Astrocyte (in vitro differentiated cells and primary cell): ENCODE measurements at regions not wholly inside any gene's neighbourhood (a gene's known extent, or its start where the extent isn't known, plus 50 kb on each side); places are given as distances from the start of the nearest gene placed in this dataset.

Experiments
- DNase-seq: peaks from one replicate; pipeline ENCODE4 v3.0.0-alpha.2; 2010; ENCODE audit warnings: low read depth
- FAIRE-seq: peaks from 2 replicates; lab custom pipeline; 2011; peaks lifted over from hg19 to GRCh38; lab: Jason Lieb, UNC
- H2AFZ ChIP-seq: 2 replicates; pipeline ENCODE4 v1.6.0; 2012; ENCODE audit warnings: low read depth, low read length, inconsistent platforms
- H3K27ac ChIP-seq: 2 replicates; pipeline ENCODE4 v1.5.1; 2011; ENCODE audit warnings: low read depth, low read length, inconsistent platforms
- H3K27me3 ChIP-seq: 2 replicates; pipeline ENCODE4 v1.6.0; 2011; ENCODE audit warnings: low read length, inconsistent platforms; ENCODE audit not compliant: insufficient read depth
- H3K36me3 ChIP-seq: 2 replicates; pipeline ENCODE4 v1.5.1; 2011; ENCODE audit warnings: low read length, inconsistent platforms; ENCODE audit not compliant: insufficient read depth
- H3K4me1 ChIP-seq: 2 replicates; pipeline ENCODE4 v1.5.1; 2011; ENCODE audit warnings: low read length, inconsistent platforms; ENCODE audit not compliant: insufficient read depth
- H3K4me2 ChIP-seq: 2 replicates; pipeline ENCODE4 v1.6.0; 2012; ENCODE audit warnings: low read length, inconsistent platforms
- H3K4me3 ChIP-seq: 2 replicates; pipeline ENCODE4 v1.5.1; 2011; ENCODE audit warnings: low read depth, mild to moderate bottlenecking, low read length, inconsistent platforms; ENCODE audit not compliant: insufficient read depth
- H3K79me2 ChIP-seq: 2 replicates; pipeline ENCODE4 v1.6.0; 2012; ENCODE audit warnings: mild to moderate bottlenecking, low read length, inconsistent platforms; ENCODE audit not compliant: insufficient read depth
- H3K9ac ChIP-seq: 2 replicates; pipeline ENCODE4 v1.6.0; 2012; ENCODE audit warnings: mild to moderate bottlenecking, low read length, inconsistent platforms
- H3K9me3 ChIP-seq: 2 replicates; pipeline ENCODE4 v1.5.1; 2012; ENCODE audit warnings: low read depth, mild to moderate bottlenecking, low read length, inconsistent platforms; ENCODE audit not compliant: insufficient read depth
- H4K20me1 ChIP-seq: 2 replicates; pipeline ENCODE4 v1.6.0; 2012; ENCODE audit warnings: low read length, inconsistent platforms; ENCODE audit not compliant: insufficient read depth
- H3K27ac Mint-ChIP-seq: one replicate; pipeline ENCODE4 v1.8.0; 2021; ENCODE audit warnings: mild to moderate bottlenecking, mixed read lengths; ENCODE audit not compliant: unreplicated experiment
- H3K27me3 Mint-ChIP-seq: one replicate; pipeline ENCODE4 v1.8.0; 2021; ENCODE audit warnings: low read depth, mixed read lengths; ENCODE audit not compliant: unreplicated experiment
- H3K36me3 Mint-ChIP-seq: one replicate; pipeline ENCODE4 v1.8.0; 2021; ENCODE audit warnings: low read depth, mixed read lengths; ENCODE audit not compliant: unreplicated experiment
- H3K4me1 Mint-ChIP-seq: one replicate; pipeline ENCODE4 v1.8.0; 2021; ENCODE audit warnings: low read depth, mixed read lengths; ENCODE audit not compliant: unreplicated experiment
- H3K4me3 Mint-ChIP-seq: one replicate; pipeline ENCODE4 v1.8.0; 2021; ENCODE audit warnings: mild to moderate bottlenecking, moderate library complexity, mixed read lengths; ENCODE audit not compliant: unreplicated experiment
- H3K9me3 Mint-ChIP-seq: one replicate; pipeline ENCODE4 v1.8.0; 2021; ENCODE audit warnings: mild to moderate bottlenecking, mixed read lengths; ENCODE audit not compliant: unreplicated experiment
- EZH2 ChIP-seq: IDR thresholded peaks from 2 replicates; pipeline ENCODE4 v1.6.1; 2012; ENCODE audit warnings: mild to moderate bottlenecking, low read length, inconsistent platforms; ENCODE audit not compliant: insufficient read depth
- TF ChIP-seq, protein P1 (sequence below): IDR thresholded peaks from 2 replicates; pipeline ENCODE4 v1.5.1; 2011; ENCODE audit warnings: low read depth, mild to moderate bottlenecking, inconsistent platforms, low read length, moderate library complexity; ENCODE audit not compliant: insufficient read depth

DNA sequence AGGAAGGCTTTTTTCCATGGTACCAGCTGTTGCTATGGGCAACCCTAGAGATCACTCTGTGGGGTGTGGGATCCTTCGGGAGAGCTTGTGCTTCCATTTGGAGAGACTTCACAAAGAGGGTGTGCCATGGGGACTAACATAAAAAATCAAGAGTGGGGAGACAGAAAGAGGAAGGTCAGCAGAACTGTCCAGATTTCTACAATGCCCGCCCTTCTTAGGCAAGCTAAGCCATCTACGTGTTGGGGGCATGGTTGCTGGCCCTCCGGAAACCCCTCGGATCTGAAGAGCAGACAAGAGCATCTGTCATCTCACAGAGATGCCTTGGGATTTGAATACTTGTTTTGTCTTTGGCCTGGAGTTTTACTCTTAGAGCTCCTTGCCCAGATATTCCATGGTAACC lies 83.9 kb upstream of the ZNF648 start:
- no peaks in the 10 kb centered on the region for H3K36me3 ChIP-seq
- H3K79me2 ChIP-seq, result no peaks in the 10 kb centered on the region
- H4K20me1 ChIP-seq, result no peaks in the 10 kb centered on the region
- no peak overlapping the region for H3K4me3 ChIP-seq
- Mint-ChIP-seq H3K27ac (peak overlapping the region; percentile 74), H3K9me3 (no peaks in the 10 kb centered on the region), H3K36me3 (no peaks in the 10 kb centered on the region), H3K27me3 (peaks cover 2% of the 10 kb centered on the region), H3K4me3 (no peak overlapping the region), H3K4me1 (peaks cover 39% of the 10 kb centered on the region)
- H3K4me1 ChIP-seq, result peaks cover 17% of the 10 kb centered on the region
- DNase-seq (no peak), FAIRE-seq (no peak)
- no peak overlapping the region for H3K9ac ChIP-seq
- H3K27me3 ChIP-seq, result peaks cover 3% of the 10 kb centered on the region
- TF ChIP-seq, protein P1, sequence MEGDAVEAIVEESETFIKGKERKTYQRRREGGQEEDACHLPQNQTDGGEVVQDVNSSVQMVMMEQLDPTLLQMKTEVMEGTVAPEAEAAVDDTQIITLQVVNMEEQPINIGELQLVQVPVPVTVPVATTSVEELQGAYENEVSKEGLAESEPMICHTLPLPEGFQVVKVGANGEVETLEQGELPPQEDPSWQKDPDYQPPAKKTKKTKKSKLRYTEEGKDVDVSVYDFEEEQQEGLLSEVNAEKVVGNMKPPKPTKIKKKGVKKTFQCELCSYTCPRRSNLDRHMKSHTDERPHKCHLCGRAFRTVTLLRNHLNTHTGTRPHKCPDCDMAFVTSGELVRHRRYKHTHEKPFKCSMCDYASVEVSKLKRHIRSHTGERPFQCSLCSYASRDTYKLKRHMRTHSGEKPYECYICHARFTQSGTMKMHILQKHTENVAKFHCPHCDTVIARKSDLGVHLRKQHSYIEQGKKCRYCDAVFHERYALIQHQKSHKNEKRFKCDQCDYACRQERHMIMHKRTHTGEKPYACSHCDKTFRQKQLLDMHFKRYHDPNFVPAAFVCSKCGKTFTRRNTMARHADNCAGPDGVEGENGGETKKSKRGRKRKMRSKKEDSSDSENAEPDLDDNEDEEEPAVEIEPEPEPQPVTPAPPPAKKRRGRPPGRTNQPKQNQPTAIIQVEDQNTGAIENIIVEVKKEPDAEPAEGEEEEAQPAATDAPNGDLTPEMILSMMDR, result no peak
- TF ChIP-seq EZH2, result no peak
- H3K9me3 ChIP-seq, result no peaks in the 10 kb centered on the region
- no peak overlapping the region for H2AFZ ChIP-seq
- no peak overlapping the region for H3K4me2 ChIP-seq
- no peak overlapping the region for H3K27ac ChIP-seq

DNA sequence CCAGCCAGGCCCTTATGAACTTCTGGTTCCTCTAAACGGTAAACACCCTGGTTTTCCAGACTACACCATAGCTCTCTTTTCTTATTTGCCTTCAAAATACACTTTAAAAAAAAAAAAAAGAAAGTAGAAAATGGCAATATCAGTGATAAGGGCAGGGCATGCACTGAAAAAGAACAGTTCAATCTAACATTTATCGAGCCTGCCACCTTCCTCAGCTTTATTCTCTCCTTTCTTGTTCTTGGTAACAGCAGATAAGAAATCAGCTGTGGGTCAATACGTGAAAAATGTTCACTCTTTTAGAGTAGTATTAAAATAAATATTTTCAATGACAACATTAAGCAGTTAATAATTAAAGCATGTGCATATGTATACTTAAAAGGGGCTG lies 83.1 kb upstream of the ZNF648 start:
- no peak for TF ChIP-seq EZH2
- TF ChIP-seq, protein P1, result no peak

DNA sequence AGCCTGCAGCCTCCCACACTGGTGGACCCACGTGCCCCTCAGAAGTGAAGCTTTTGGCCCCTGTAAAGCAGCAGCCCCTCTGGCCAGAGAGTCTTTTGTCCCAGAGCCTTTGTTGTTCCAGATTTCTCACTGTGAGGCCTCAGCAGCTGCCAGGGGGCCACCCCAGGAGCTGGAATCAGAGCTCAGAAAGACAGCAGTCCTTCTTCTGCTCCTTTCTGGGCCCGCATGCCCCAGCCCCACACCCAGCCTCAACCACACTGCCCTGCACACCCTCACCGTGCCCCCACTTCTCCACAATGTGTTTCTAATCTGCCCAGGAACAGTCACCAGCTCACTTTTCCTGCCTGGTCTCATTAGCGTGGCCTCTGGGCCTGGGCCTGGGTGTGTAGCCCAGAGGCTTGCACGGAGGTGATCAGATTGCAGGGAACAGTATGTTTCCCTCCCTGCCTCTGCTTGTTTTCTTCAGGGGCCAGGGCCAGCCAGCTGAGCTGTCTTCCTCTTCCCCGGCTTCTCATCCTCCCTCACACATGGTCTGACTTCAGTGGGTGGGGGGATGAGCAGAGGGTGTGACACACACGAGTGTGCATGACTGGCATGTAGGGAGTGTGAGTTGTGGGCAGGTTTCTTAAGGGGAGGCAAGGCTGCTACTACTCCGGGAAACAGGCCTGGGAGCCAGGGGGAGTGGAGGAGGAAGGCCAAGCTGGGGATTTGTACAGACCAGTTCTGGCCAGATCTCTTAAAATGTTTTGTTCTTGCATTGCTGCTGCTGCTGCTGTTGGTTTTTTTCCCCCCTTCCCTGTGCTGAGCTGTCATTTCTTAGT lies 82.5 kb upstream of the ZNF648 start:
- Mint-ChIP-seq H3K27me3 (peaks cover 2% of the 10 kb centered on the region), H3K27ac (peak overlapping the region; percentile 93), H3K4me3 (peak overlapping the region; percentile 0), H3K4me1 (peaks cover 28% of the 10 kb centered on the region), H3K9me3 (no peaks in the 10 kb centered on the region), H3K36me3 (no peaks in the 10 kb centered on the region)
- peaks cover 4% of the 10 kb centered on the region for H3K27me3 ChIP-seq
- H3K4me1 ChIP-seq, result peaks cover 13% of the 10 kb centered on the region
- no peaks in the 10 kb centered on the region for H3K9me3 ChIP-seq
- H2AFZ ChIP-seq, result peak overlapping the region; percentile 67
- no peaks in the 10 kb centered on the region for H3K79me2 ChIP-seq
- H3K36me3 ChIP-seq, result no peaks in the 10 kb centered on the region
- no peak for TF ChIP-seq EZH2
- TF ChIP-seq, protein P1, result no peak
- DNase-seq, result peak; percentile 62
- H3K4me3 ChIP-seq, result no peak overlapping the region
- H3K27ac ChIP-seq, result no peak overlapping the region
- FAIRE-seq, result no peak
- no peaks in the 10 kb centered on the region for H4K20me1 ChIP-seq
- H3K4me2 ChIP-seq, result peak overlapping the region; percentile 13
- H3K9ac ChIP-seq, result peak overlapping the region; percentile 33

More for the DNA sequence above, 83.1 kb upstream of the ZNF648 start:
- no peak overlapping the region for H3K4me3 Mint-ChIP-seq
- Histone ChIP-seq H3K4me1 (peaks cover 17% of the 10 kb centered on the region), H4K20me1 (no peaks in the 10 kb centered on the region), H3K9ac (no peak overlapping the region), H3K9me3 (no peaks in the 10 kb centered on the region), H3K27ac (no peak overlapping the region), H3K79me2 (no peaks in the 10 kb centered on the region), H3K4me2 (no peak overlapping the region), H3K27me3 (peaks cover 4% of the 10 kb centered on the region), H2AFZ (peak overlapping the region; percentile 67), H3K4me3 (no peak overlapping the region), H3K36me3 (no peaks in the 10 kb centered on the region)
- peaks cover 2% of the 10 kb centered on the region for H3K27me3 Mint-ChIP-seq
- DNase-seq (no peak), FAIRE-seq (no peak)
- peaks cover 35% of the 10 kb centered on the region for H3K4me1 Mint-ChIP-seq
- no peaks in the 10 kb centered on the region for H3K9me3 Mint-ChIP-seq
- H3K36me3 Mint-ChIP-seq, result no peaks in the 10 kb centered on the region
- peak overlapping the region; percentile 93 for H3K27ac Mint-ChIP-seq
